ENCODE measurements at regions not wholly inside any gene's neighbourhood (a gene's known extent, or its start where the extent isn't known, plus 50 kb on each side); places are given as distances from the start of the nearest gene placed in this dataset.

DNA sequence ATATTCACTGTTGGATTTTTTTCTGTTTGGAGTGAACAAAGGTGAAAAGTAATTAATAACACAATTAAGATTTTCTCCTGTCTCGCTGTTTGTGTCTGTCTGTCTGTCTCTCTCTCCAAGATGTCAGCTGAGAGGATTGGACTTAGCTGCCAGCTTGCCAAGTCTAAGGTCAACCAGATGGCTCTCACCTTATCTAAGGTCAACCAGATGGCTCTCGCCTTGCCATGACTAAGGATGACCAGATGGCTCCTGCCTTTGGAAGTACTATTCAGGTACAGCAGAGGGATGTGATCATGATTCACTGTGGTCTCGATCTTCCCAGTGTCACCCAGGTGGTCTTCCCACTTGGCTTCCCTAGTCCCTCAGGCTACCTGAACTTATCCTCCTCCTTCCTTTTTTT is 1436.4 kb downstream of the UQCRFS1 start:
- TF ChIP-seq, protein P1, sequence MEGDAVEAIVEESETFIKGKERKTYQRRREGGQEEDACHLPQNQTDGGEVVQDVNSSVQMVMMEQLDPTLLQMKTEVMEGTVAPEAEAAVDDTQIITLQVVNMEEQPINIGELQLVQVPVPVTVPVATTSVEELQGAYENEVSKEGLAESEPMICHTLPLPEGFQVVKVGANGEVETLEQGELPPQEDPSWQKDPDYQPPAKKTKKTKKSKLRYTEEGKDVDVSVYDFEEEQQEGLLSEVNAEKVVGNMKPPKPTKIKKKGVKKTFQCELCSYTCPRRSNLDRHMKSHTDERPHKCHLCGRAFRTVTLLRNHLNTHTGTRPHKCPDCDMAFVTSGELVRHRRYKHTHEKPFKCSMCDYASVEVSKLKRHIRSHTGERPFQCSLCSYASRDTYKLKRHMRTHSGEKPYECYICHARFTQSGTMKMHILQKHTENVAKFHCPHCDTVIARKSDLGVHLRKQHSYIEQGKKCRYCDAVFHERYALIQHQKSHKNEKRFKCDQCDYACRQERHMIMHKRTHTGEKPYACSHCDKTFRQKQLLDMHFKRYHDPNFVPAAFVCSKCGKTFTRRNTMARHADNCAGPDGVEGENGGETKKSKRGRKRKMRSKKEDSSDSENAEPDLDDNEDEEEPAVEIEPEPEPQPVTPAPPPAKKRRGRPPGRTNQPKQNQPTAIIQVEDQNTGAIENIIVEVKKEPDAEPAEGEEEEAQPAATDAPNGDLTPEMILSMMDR (conservative IDR thresholded peaks at IDR 0.05 in 1 of 2, IDR thresholded peaks at IDR 0.05 in 1 of 2; ENCODE audit: extremely low read depth in 1 of 2, insufficient read depth in 1 of 2, low read depth in 1 of 2, low read length in 2 of 2) = no peak
- no peak for TF ChIP-seq EZH2 (IDR thresholded peaks at IDR 0.05; ENCODE audit: borderline replicate concordance, low read length)

Data from mammary epithelial cell (primary cell).